Posterior vena cava (tissue), 2 donors: ENCODE measurements at regions not wholly inside any gene's neighbourhood (a gene's known extent, or its start where the extent isn't known, plus 50 kb on each side); places are given as distances from the start of the nearest gene placed in this dataset.

Experiments used
- DNase-seq: peaks from one replicate; pipeline ENCODE4 v3.0.0-alpha.2; 2020; ENCODE audit warnings: low spot score
- intact Hi-C, 2 donors: fragments of 100-400 bp; cut with DNase I; formaldehyde crosslinking; loops; one replicate each; pipeline versions ENCODE4 v1.14.1 to v1.14.2; 2022 to 2023
- donor health status: DM: yes; HTN: yes; CAD: no.
- donor health status: DM: yes; HTN: yes; CAD: no.

GRCh38 chrX:10795721-10796120, 175.3 kb upstream of the MID1 start:
- no peak for DNase-seq
- intact Hi-C loops = no loop called here

DNA sequence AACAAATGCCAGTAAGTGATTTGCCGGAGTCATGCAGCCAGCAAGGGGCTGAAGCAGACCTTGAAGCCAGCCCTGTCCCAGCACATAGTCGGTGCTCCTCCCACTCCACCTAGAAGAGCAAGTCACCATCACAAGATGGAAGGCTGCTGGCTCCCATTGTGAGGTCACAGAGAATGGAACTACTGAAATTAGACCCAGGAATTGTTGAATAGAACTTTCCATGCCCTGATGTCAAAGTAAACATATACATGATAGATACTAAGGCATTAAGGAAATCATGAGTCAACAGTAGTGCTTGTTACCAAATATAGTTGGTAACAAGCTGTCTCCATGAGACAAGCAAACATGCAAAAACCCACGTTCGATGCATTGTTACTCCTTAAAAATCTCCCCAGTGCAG, 177.1 kb upstream of the MID1 start:
- DNase-seq = no peak
- intact Hi-C loops = no loop called here

- DNase-seq = no peak
Observed at GRCh38 chrX:10798041-10798440, 177.7 kb upstream of the MID1 start.

GRCh38 chrX:10800796-10801195, 180.4 kb upstream of the MID1 start:
- intact Hi-C loops = no loop called here
- no peak for DNase-seq

More at GRCh38 chrX:10798041-10798440, 177.7 kb upstream of the MID1 start:
- intact Hi-C loops = no loop called here

- intact Hi-C loops = no loop called here
- no peak for DNase-seq
Observed at GRCh38 chrX:10811111-10811510, 190.7 kb upstream of the MID1 start.

DNA sequence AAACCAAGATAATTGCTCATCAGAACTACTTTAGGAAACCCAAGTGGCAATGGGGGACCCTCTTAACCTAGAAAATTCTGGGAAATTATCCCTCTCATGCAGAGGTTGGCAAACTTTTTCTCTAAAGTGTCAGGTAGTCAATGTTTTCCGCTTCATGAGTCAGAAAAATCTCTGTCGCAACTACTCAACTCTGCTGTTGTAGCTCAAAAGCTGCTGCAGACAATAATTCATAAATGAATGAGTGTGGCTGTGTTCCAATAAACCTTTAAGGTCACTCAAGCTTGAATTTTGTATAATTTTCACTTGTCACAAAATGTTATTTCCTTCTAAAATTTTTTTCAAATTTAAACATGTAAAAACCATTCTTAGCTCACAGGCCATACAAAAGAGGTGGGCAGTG, 193.4 kb upstream of the MID1 start:
- intact Hi-C loops = no loop called here
- DNase-seq = no peak

DNA sequence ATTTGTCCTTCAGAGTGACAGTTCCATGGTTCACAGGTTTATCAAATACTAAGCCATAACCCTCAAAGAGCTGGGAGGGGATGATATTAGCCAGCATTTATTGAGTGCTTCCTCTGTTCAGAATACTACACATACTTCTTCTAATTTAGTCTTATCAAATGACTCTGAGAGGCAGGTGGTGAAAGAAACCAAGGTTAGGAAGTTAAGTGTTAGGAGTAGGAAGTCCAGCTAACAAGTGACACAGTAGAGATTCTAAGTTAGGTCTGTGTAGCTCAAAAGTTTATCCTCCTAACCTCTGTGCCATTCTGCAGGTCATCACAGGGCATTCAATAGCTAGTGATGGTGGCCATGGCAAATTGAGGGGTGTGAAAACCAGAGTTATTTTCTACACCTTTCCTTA, 198.3 kb upstream of the MID1 start:
- no peak for DNase-seq
- intact Hi-C loops = no loop called here

DNA sequence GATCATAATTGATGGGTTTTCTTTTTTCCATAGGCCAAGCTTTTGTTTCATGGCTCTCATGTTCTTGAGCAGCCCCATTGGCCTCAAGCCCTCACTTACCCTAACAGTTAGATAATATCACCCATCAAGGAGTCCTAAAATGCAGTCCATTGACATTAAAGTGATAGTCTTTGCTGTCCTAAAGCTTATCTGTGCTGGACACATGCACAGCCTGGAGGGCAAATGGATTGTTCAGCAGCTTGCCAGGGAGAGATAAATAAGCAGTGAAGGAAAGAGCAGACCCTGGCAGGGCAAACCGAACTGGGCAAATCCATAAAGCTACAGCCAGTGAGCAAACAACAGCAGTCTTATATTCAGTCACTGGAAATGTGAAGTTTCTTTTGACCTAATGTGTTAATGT, 199.6 kb upstream of the MID1 start:
- intact Hi-C loops = no loop called here
- no peak for DNase-seq

DNA sequence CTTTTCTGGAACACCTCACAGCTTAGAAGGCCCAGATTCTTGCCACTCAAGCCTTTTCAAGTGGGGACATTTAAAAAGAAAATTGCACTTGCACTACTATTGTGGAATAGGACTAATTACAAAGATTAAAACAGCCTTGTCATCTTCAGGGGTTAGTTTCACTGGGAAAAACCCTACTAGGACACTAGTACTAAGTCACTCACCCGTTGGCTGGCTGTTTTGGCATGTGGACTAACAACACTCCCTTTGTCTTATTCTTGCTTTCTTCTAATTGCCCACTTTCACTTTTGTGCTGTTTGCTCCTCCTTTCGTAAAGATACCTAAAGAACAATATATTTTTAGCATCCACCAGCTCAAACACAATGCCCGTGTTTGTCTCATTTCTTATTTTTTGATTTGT, 200.9 kb upstream of the MID1 start:
- intact Hi-C loops = no loop called here
- DNase-seq = no peak

DNA sequence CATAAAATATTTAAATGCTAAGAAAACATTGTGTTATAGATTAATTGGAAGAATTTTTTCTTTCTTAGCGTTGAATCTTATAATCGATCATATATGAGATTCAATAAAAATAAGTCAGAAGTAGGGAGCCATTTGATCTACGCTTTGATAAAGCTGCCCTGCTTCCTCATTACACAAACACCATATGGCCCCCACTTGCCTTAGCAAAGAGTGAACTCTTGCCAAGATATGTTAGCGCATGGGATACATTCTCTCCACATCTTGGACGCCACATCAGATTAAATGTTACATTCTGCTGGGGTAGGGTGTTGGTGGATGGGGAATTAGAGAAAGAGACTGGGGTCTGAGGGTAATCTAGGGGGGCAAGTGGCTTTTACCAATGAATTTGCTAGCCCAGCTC, 207.7 kb upstream of the MID1 start:
- intact Hi-C loops = no loop called here
- DNase-seq = no peak

DNA sequence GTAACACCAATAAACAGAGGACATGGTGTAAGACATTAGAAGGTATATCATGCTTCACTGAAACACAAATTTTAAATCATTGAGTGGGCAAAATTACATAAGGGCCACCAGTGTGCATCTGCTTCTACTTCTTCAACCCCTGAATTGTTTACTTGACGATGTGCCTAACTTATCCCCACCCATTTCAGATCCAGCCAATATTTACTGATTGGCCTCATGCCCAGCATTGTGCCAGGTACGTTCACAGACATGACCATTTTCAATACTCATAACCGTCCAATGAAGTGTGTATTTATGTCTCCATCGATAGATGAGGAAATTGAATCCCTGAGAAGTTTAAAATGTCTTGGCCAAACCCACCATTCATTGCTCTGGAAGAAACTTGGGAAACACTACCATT, 208.3 kb upstream of the MID1 start:
- intact Hi-C loops = no loop called here
- no peak for DNase-seq

- DNase-seq = no peak
- intact Hi-C loops = no loop called here
Observed at GRCh38 chrX:10831716-10832502, 211.5 kb upstream of the MID1 start.

GRCh38 chrX:10833299-10834169, 213.1 kb upstream of the MID1 start:
- intact Hi-C loops = no loop called here

DNA sequence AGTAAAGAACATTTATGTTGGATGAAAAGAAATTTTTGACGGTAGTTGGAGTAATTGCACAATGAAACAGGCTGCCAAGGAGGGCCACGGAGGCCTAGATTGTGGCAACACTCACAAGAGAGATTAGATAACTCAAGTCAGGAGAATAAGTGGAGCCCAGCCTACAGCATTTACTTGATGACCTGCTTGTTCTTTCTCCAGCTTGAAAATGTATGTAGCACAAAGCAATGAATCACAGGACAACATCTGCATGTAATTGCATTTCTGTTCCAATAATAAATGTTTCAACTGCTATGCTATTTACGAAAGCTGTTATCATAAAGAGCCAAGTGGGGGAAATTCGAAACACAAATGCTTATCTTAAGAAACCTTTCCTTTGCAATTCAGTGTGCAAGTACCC, 221.2 kb upstream of the MID1 start:
- DNase-seq = no peak
- intact Hi-C loops = no loop called here

More at GRCh38 chrX:10833299-10834169, 213.1 kb upstream of the MID1 start:
- DNase-seq = peak; percentile 78

DNA sequence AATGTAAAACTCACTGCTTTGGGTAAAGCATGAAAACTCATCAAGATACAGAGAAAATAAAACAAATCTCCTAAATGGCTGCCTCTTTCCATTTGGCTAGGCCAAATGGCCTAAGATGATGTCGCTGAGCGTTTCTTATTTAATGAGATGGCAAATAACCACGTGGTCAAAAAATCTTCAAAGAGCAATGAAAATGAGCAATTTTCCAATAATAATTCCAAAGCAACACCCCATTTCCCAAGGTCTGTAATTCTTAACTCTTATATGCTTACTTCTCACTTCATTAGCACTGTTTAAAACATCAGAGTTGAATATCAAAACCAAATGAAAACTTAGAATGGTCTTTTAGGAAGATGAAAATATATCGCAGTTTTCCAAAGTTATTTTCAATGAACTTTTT, 222.3 kb upstream of the MID1 start:
- intact Hi-C loops = no loop called here
- no peak for DNase-seq

- no peak for DNase-seq
- intact Hi-C loops = no loop called here
Observed at GRCh38 chrX:10847333-10847732, 226.9 kb upstream of the MID1 start.

- no peak for DNase-seq
- intact Hi-C loops = no loop called here
Observed at GRCh38 chrX:10851809-10852208, 231.4 kb upstream of the MID1 start.

DNA sequence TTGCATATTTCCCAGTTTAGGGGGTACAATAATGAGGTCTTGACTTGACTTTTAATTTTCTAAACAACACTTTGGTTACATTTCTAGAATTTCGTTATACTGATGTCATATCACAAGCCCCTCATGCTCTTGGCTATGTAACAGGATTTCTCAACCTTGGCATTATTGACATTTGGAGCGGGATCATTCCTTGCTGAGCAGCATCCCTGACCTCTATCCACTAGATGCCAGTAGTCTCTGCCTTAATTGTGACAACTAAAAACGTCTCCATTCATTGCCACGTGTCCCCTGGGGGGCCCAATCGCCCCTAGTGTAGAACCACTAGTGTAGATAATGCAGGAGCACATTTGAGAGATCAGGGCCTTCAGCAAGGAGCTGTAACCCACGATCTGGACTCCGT, 234.2 kb upstream of the MID1 start:
- intact Hi-C loops = no loop called here
- peak; percentile 75 for DNase-seq

DNA sequence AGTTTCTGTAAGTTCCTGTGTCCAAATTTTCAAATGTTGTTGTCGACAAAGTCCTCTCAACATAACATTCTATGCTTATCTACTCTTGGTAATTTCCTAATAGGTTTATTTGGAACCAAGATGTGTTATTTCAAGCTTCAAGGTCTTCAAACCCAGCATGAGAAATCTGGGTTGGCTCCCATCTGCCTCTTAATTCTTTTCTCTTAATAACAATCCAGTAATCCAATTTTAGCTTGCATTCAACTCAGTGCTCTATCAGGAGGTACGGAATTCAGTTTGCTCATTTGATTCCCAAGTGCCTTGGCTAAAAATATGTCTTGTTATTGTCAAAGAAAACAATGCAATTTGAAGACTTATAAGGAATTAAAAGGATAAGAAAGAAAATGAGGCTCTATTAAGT, 235.5 kb upstream of the MID1 start:
- DNase-seq = no peak
- intact Hi-C loops = no loop called here

DNA sequence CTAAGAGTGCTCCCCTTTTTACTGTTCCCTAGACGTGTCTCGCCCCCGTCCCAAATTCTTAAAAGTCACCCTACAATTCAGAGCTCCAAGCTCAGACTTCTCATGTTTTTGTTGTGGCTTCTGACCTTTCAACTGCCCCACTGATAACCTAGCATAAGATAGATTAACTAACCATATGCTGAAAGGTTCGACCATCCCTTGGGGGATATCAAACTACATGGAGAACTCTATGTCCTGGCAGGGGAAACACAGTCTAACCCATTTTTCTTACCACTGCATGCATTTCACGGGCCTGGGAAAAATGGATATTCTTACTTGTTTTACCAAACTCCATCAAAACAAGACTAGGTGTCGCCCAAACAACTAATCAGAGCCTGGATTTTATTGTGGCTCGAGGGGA, 236.4 kb upstream of the MID1 start:
- intact Hi-C loops = no loop called here
- no peak for DNase-seq

DNA sequence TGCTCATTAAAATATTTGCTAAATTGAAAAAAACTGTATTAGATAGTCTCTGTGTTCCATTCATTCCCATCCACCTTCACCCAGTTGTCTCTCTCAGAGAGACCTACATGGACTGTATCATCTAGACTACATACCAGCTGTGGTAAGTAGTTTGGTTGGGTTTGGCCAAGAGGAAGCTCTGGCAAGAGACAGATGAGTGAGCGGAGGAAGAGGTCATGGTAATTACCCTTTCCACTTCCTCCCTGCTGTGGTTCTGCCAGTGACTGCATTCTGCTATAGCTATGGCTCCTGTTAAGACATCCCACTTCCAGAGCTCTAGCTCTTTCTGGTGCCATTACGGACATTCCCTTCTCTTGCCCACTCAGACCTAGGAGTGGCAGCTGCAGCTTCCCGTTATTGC, 239.0 kb upstream of the MID1 start:
- intact Hi-C loops = no loop called here
- DNase-seq = no peak
